ENCODE measurements at regions not wholly inside any gene's neighbourhood (a gene's known extent, or its start where the extent isn't known, plus 50 kb on each side); places are given as distances from the start of the nearest gene placed in this dataset.

- no peak for TF ChIP-seq CTCF (IDR thresholded peaks at IDR 0.05)
- TF ChIP-seq POLR2A (IDR thresholded peaks at IDR 0.05): no peak
- TF ChIP-seq EP300 (IDR thresholded peaks at IDR 0.05): no peak
Measured at GRCh38 chr10:80829151-80829550, 291.4 kb downstream of the SH2D4B start.
